ENCODE measurements at regions not wholly inside any gene's neighbourhood (a gene's known extent, or its start where the extent isn't known, plus 50 kb on each side); places are given as distances from the start of the nearest gene placed in this dataset.

DNA sequence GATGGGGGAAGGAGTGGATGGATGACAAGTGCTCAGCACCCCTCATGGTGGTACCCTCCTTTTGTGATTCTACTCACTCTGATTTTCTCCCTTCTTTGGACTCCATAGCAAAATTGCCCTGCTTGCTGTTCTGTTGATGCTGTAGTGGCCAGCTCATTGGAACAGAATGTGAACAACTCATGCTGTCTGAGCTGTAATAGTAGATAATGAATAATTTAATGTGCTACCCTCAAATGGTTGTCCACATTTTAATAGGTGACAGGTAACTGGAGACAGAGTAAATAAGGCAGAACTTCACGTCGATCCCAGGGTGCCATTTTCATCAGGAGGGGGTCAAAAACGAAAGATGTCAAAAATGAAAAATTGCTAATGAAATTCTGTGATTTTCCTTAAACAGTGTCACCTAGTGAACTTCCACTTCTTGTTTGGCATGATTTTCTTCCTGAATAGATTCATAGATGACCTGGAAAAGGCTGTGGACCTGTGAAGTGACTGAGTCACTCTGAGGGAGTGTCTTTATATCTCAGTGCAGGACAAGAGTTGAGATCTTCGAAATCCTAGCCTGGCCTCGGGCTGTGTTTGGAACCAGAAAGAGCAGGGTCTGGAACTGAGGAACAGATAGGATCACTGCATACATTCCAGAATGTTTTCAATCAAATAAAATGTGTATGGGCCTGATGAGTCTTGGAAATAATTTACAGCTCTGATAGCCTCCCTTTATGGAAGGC, 270.2 kb downstream of the PSAT1 start:
- Histone ChIP-seq H3K9me3 (ENCODE audit: insufficient read depth in 2 of 2, low read depth in 1 of 2, low read length in 1 of 2) (no peaks in the 10 kb centered on the region), H3K36me3 (ENCODE audit: control insufficient read depth in 2 of 4, insufficient read depth in 4 of 4, low read length in 3 of 4) (no peaks in the 10 kb centered on the region), H2BK20ac (ENCODE audit: low read length) (no peak overlapping the region), H4K91ac (replicated peaks; ENCODE audit: insufficient read length, low read length) (no peak overlapping the region), H2BK120ac (replicated peaks; ENCODE audit: low read depth, low read length) (no peak overlapping the region), H3K23ac (ENCODE audit: insufficient read length) (no peak overlapping the region), H3K4me1 (replicated peaks in 1 of 4; ENCODE audit: control insufficient read depth in 3 of 4, insufficient read depth in 4 of 4, low read length in 3 of 4) (peaks cover 0 to 3% (median 0%) of the 10 kb centered on the region in 4 experiments; a peak in 1 of 7 replicates), H3K23me2 (ENCODE audit: low read depth, low read length) (no peaks in the 10 kb centered on the region), H2AK5ac (ENCODE audit: low read depth, low read length) (no peak overlapping the region), H3K56ac (replicated peaks; ENCODE audit: insufficient read length, low read depth, low read length) (no peak overlapping the region), H2AFZ (ENCODE audit: low read length) (no peak overlapping the region), H3K4me2 (ENCODE audit: insufficient read depth in 1 of 2, low read depth in 2 of 2, low read length in 2 of 2) (no peak overlapping the region), H4K5ac (ENCODE audit: insufficient read length, low read depth, low read length) (no peak overlapping the region), H3K9ac (replicated peaks in 1 of 4; ENCODE audit: extremely low read depth in 1 of 4, low read depth in 3 of 4, low read length in 3 of 4) (no peak overlapping the region), H3K79me1 (ENCODE audit: low read depth, low read length) (no peaks in the 10 kb centered on the region; the same call in 1 of the 2 replicates), H4K20me1 (replicated peaks in 1 of 2; ENCODE audit: control insufficient read depth in 1 of 2, insufficient read depth in 2 of 2, low read length in 2 of 2) (no peaks in the 10 kb centered on the region), H3K4me3 (ENCODE audit: extremely low read depth in 1 of 4, insufficient read depth in 2 of 4, low read depth in 3 of 4, low read length in 4 of 4) (no peak overlapping the region), H3K79me2 (ENCODE audit: control insufficient read depth in 1 of 2, insufficient read depth in 2 of 2, low read length in 2 of 2) (no peaks in the 10 kb centered on the region), H3K14ac (ENCODE audit: insufficient read length) (no peak overlapping the region), H3K27me3 (replicated peaks in 1 of 4; ENCODE audit: control insufficient read depth in 3 of 4, extremely low read depth in 1 of 4, insufficient read depth in 3 of 4, low read length in 3 of 4) (no peaks in the 10 kb centered on the region), H2BK12ac (ENCODE audit: low read depth, low read length) (no peak overlapping the region), H2BK5ac (ENCODE audit: low read depth, low read length) (no peak overlapping the region), H3K4ac (replicated peaks; ENCODE audit: insufficient read length, low read depth, low read length) (no peak overlapping the region), H3K18ac (ENCODE audit: extremely low read depth, low read length) (no peak overlapping the region), H3K27ac (ENCODE audit: low read depth, low read length) (no peak overlapping the region), H2BK15ac (ENCODE audit: low read length) (no peak overlapping the region), H4K8ac (ENCODE audit: extremely low read depth, insufficient read depth, low read length) (no peak overlapping the region)
- no peak for TF ChIP-seq SIX5 (IDR thresholded peaks at IDR 0.05; ENCODE audit: low read depth, low read length)
- TF ChIP-seq POLR2A (IDR thresholded peaks at IDR 0.05; ENCODE audit: control extremely low read depth in 1 of 2, low read depth in 2 of 2, low read length in 2 of 2) = no peak
- TF ChIP-seq SUZ12 (IDR thresholded peaks at IDR 0.05; ENCODE audit: low read length) = no peak
- no peak for TF ChIP-seq EP300 (IDR thresholded peaks at IDR 0.05; ENCODE audit: borderline replicate concordance in 1 of 2, low read depth in 2 of 2, low read length in 2 of 2)
- TF ChIP-seq EZH2 (IDR thresholded peaks at IDR 0.05; ENCODE audit: low read depth, low read length, severe bottlenecking) = no peak
- FAIRE-seq = no peak
- ChIA-PET CTCF (ENCODE audit: partially characterized antibody) (interaction anchor here (3.0 kb wide), 1 partner anchor 34 kb away, joined by 6 read pairs; no protein-coding TSS in a partner anchor), POLR2A (ENCODE audit: partially characterized antibody) (no interaction called here)
- DNase-seq (ENCODE audit: low read depth in 1 of 2, low spot score in 2 of 2) = no peak
- 91% methylated on average over 5 of the region's 5 CpGs; no CpG with 5 or more reads in 1 of the 2 experiments for WGBS, 2 experiments (ENCODE audit: extremely low coverage in 1 of 2, insufficient coverage in 1 of 2, insufficient read length in 1 of 2, insufficient replicate concordance in 2 of 2, low coverage in 1 of 2, low lambda C conversion rate in 2 of 2, missing lambda C conversion rate in 1 of 2)
